ENCODE measurements at regions not wholly inside any gene's neighbourhood (a gene's known extent, or its start where the extent isn't known, plus 50 kb on each side); places are given as distances from the start of the nearest gene placed in this dataset.

- TF ChIP-seq CTCF (IDR thresholded peaks at IDR 0.05) = no peak
- no peak for TF ChIP-seq POLR2A (IDR thresholded peaks at IDR 0.05)
- TF ChIP-seq POLR2AphosphoS5 (IDR thresholded peaks at IDR 0.05) = no peak
Observed at GRCh38 chr7:96417784-96418183, 95.9 kb upstream of the SLC25A13 start.
